ENCODE measurements at regions not wholly inside any gene's neighbourhood (a gene's known extent, or its start where the extent isn't known, plus 50 kb on each side); places are given as distances from the start of the nearest gene placed in this dataset.

DNA sequence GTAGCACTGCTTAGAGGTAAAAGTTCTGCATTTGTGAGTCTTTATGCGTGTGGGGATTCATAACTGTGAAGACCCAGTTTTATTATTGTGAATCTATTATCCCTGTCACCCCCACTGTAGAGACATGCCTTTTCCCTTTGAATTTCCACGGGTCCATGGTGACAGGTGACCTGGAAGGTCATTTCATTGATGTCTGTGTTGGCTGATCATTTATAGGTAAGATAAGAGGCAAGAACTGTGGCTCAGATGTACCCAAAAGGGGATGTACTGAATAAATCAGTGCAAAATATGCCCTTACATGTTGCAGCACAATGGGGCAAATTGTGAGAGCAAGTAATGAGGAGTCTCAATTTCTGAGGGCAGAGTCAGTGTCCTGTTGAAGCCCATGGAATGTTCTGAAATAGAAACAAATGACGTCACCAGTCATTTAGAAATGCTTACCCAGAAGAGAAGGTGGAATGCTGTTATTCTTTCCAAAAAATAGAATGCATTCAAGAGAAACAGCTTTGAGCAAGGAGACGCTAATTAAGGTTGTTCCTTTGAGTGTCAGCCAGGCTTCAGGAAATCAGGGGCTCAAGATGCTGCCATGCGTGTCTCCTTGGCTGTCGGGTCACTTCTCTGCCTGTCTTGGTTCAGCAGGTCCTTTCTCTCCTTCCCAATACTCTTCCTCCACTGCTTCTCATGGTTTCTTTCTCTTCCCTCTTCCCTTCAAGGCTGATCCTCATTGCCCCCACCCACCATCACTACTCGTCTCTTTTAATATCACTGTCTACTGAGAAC, 118.7 kb upstream of the E2F8 start:
- TF ChIP-seq POLR2A (IDR thresholded peaks at IDR 0.05) (no peak), EP300 (IDR thresholded peaks at IDR 0.05; ENCODE audit: low read depth) (no peak), POLR2AphosphoS5 (IDR thresholded peaks at IDR 0.05) (no peak)
- TF ChIP-seq, protein P1, sequence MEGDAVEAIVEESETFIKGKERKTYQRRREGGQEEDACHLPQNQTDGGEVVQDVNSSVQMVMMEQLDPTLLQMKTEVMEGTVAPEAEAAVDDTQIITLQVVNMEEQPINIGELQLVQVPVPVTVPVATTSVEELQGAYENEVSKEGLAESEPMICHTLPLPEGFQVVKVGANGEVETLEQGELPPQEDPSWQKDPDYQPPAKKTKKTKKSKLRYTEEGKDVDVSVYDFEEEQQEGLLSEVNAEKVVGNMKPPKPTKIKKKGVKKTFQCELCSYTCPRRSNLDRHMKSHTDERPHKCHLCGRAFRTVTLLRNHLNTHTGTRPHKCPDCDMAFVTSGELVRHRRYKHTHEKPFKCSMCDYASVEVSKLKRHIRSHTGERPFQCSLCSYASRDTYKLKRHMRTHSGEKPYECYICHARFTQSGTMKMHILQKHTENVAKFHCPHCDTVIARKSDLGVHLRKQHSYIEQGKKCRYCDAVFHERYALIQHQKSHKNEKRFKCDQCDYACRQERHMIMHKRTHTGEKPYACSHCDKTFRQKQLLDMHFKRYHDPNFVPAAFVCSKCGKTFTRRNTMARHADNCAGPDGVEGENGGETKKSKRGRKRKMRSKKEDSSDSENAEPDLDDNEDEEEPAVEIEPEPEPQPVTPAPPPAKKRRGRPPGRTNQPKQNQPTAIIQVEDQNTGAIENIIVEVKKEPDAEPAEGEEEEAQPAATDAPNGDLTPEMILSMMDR (IDR thresholded peaks at IDR 0.05), result no peak

Measured in transverse colon (tissue), 4 donors.